Effector CD4-positive, alpha-beta T cell (primary cell): ENCODE measurements at regions not wholly inside any gene's neighbourhood (a gene's known extent, or its start where the extent isn't known, plus 50 kb on each side); places are given as distances from the start of the nearest gene placed in this dataset.

ENCODE experiments used
- DNase-seq: peaks from one replicate; pipeline ENCODE4 v3.0.0-alpha.2; 2020

GRCh38 chr5:174312641-174313040 lies 267.1 kb downstream of the NSG2 start:
- no peak for DNase-seq

GRCh38 chr5:174313615-174314014 lies 268.1 kb downstream of the NSG2 start:
- DNase-seq: no peak

- DNase-seq: no peak
These were observed 268.8 kb downstream of the NSG2 start for GRCh38 chr5:174314261-174314660.

GRCh38 chr5:174315471-174315870 lies 270.0 kb downstream of the NSG2 start:
- DNase-seq: no peak

GRCh38 chr5:174315871-174316270 lies 270.4 kb downstream of the NSG2 start:
- DNase-seq: no peak

- DNase-seq: no peak
These were observed 270.8 kb downstream of the NSG2 start for GRCh38 chr5:174316326-174316725.

GRCh38 chr5:174317256-174317894 lies 271.9 kb downstream of the NSG2 start:
- DNase-seq: no peak

GRCh38 chr5:174318578-174318977 lies 273.1 kb downstream of the NSG2 start:
- DNase-seq: no peak

GRCh38 chr5:174319551-174319950 lies 274.0 kb downstream of the NSG2 start:
- no peak for DNase-seq

GRCh38 chr5:174320051-174320450 lies 274.5 kb downstream of the NSG2 start:
- no peak for DNase-seq

- DNase-seq: no peak
These were observed 278.4 kb downstream of the NSG2 start for GRCh38 chr5:174323878-174324281.

- DNase-seq: no peak
These were observed 279.2 kb downstream of the NSG2 start for GRCh38 chr5:174324680-174325079.

GRCh38 chr5:174325431-174325830 lies 279.9 kb downstream of the NSG2 start:
- no peak for DNase-seq

- no peak for DNase-seq
These were observed 280.5 kb downstream of the NSG2 start for GRCh38 chr5:174325961-174326360.

GRCh38 chr5:174326372-174326771 lies 280.9 kb downstream of the NSG2 start:
- no peak for DNase-seq

GRCh38 chr5:174327317-174327864 lies 281.9 kb downstream of the NSG2 start:
- peak; percentile 10 for DNase-seq

- no peak for DNase-seq
These were observed 282.4 kb downstream of the NSG2 start for GRCh38 chr5:174327896-174328295.

GRCh38 chr5:174328631-174329299 lies 283.3 kb downstream of the NSG2 start:
- DNase-seq: no peak

GRCh38 chr5:174329738-174330137 lies 284.2 kb downstream of the NSG2 start:
- DNase-seq: no peak

GRCh38 chr5:174335682-174336364 lies 290.3 kb downstream of the NSG2 start:
- no peak for DNase-seq

- no peak for DNase-seq
These were observed 291.0 kb downstream of the NSG2 start for GRCh38 chr5:174336479-174336878.

- DNase-seq: no peak
These were observed 292.0 kb downstream of the NSG2 start for GRCh38 chr5:174337276-174338184.
